Spleen (tissue), 7 donors: ENCODE measurements at regions not wholly inside any gene's neighbourhood (a gene's known extent, or its start where the extent isn't known, plus 50 kb on each side); places are given as distances from the start of the nearest gene placed in this dataset.

ENCODE experiments used
- POLR2AphosphoS5 ChIP-seq, 3 donors: sonication (generic); formaldehyde crosslinking; IDR thresholded peaks; one replicate each; pipeline ENCODE4 v1.5.1; 2017; ENCODE audit warnings: antibody characterized with exemption in 3 of 3
- TF ChIP-seq, protein P1 (sequence below), 11 experiments: fragments of 200-600 bp in 7 of 11; fragments of 450-650 bp in 4 of 11; sonication (generic) in 4 of 11; IDR thresholded peaks in 8 of 11; conservative IDR thresholded peaks in 3 of 11; 1 replicate in 7 of 11; 2 replicates in 4 of 11; pipeline versions ENCODE4 v1.4.0 to v1.8.0; 2016 to 2021; ENCODE audit warnings: antibody characterized with exemption in 11 of 11, inconsistent platforms in 4 of 11, mild to moderate bottlenecking in 1 of 11
- donor health status: DM: no; HTN: no; CAD: no; lungs with moderate emphysema.
- donor health status: DM: no; HTN: no; CAD: no.
- donor health status: DM: no; HTN: no; CAD: no.

DNA sequence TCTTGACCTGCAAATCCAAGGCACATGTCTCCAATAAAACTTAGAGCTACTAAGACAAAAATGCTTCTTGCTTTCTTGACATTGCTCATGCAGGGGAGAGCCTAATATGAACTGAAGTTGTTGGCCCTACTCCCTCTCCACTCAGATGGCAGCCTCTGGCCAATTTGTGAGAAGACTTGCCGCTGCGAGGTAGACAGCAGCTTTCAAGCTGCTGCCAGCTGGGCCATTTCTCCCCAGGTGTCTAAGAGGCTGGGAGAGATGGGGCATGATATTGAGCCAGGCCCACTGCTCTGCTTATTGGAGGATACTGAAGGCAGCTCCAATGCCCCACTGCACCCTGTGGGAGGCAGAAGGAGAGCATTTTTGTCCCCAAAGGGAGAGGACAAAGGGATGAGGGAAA, 380.5 kb downstream of the RASEF start:
- TF ChIP-seq, protein P1, sequence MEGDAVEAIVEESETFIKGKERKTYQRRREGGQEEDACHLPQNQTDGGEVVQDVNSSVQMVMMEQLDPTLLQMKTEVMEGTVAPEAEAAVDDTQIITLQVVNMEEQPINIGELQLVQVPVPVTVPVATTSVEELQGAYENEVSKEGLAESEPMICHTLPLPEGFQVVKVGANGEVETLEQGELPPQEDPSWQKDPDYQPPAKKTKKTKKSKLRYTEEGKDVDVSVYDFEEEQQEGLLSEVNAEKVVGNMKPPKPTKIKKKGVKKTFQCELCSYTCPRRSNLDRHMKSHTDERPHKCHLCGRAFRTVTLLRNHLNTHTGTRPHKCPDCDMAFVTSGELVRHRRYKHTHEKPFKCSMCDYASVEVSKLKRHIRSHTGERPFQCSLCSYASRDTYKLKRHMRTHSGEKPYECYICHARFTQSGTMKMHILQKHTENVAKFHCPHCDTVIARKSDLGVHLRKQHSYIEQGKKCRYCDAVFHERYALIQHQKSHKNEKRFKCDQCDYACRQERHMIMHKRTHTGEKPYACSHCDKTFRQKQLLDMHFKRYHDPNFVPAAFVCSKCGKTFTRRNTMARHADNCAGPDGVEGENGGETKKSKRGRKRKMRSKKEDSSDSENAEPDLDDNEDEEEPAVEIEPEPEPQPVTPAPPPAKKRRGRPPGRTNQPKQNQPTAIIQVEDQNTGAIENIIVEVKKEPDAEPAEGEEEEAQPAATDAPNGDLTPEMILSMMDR (IDR thresholded peaks at IDR 0.05 in 8 of 11, conservative IDR thresholded peaks at IDR 0.05 in 3 of 11), result no peak
- TF ChIP-seq POLR2AphosphoS5 (IDR thresholded peaks at IDR 0.05), result no peak
